Heart right ventricle (tissue), 16 donors: ENCODE measurements at regions not wholly inside any gene's neighbourhood (a gene's known extent, or its start where the extent isn't known, plus 50 kb on each side); places are given as distances from the start of the nearest gene placed in this dataset.

Source experiments
- ATAC-seq, 8 donors: fragments of 200-7000 bp; cut with Tn5 transposase; one replicate each; pipeline ENCODE4 v1.9.1; 2020; ENCODE audit warnings: mild to moderate bottlenecking in 8 of 8, moderate library complexity in 8 of 8, moderate number of reproducible peaks in 1 of 8
- DNase-seq, 2 donors: peaks; one replicate each; pipeline ENCODE4 v3.0.0-alpha.2; 2020
- H3K27ac ChIP-seq, 10 donors: fragments of 200-600 bp; sonication (generic) in 2 of 10; one replicate each; pipeline versions ENCODE4 v1.5.0 to v1.8.0; 2020 to 2022; ENCODE audit warnings: mild to moderate bottlenecking in 3 of 10
- H3K27me3 ChIP-seq, 7 donors: fragments of 200-600 bp; one replicate each; pipeline ENCODE4 v1.8.0; 2021 to 2022; ENCODE audit warnings: mild to moderate bottlenecking in 2 of 7
- H3K36me3 ChIP-seq, 9 donors: fragments of 200-600 bp; sonication (generic) in 1 of 9; one replicate each; pipeline versions ENCODE4 v1.5.0 to v1.8.0; 2020 to 2022; ENCODE audit warnings: mild to moderate bottlenecking in 2 of 9
- H3K4me1 ChIP-seq, 9 donors: fragments of 200-600 bp; sonication (generic) in 1 of 9; one replicate each; pipeline versions ENCODE4 v1.5.0 to v1.8.0; 2020 to 2022; ENCODE audit warnings: mild to moderate bottlenecking in 4 of 9
- H3K4me3 ChIP-seq, 10 donors: fragments of 200-600 bp; sonication (generic) in 2 of 10; one replicate each; pipeline versions ENCODE4 v1.5.0 to v1.8.0; 2020 to 2022; ENCODE audit warnings: mild to moderate bottlenecking in 7 of 10, moderate library complexity in 2 of 10
- H3K9me3 ChIP-seq, 11 donors: fragments of 200-600 bp in 10 of 11; sonication (generic) in 2 of 11; one replicate each; pipeline versions ENCODE4 v1.5.0 to v1.8.0; 2013 to 2022; ENCODE audit warnings: mild to moderate bottlenecking in 2 of 11, control low read depth in 1 of 11, moderate library complexity in 1 of 11
- WGBS, 2 donors: extraction: QIAGEN DNeasy Blood & Tissue Kit; methylation state at CpG; one replicate each; pipeline ENCODE4 v1.1.7; 2013; ENCODE audit warnings: inconsistent platforms in 1 of 2; 5-methylcytosine and 5-hydroxymethylcytosine counted together
- intact Hi-C, 10 donors: fragments of 100-400 bp; cut with DNase I; formaldehyde crosslinking; loops; one replicate each; pipeline versions ENCODE4 v1.11.1 to v1.14.2; 2022
- TF ChIP-seq, protein P1 (sequence below), 9 donors: fragments of 200-600 bp; sonication (generic) in 2 of 9; IDR thresholded peaks; one replicate each; pipeline versions ENCODE4 v1.5.0 to v1.8.0; 2021 to 2022; ENCODE audit warnings: antibody characterized with exemption in 9 of 9, mild to moderate bottlenecking in 5 of 9, moderate library complexity in 1 of 9
- donor health status: Arrhythmogenic right ventricular cardiomyopathy.
- donor health status: ischemic (EF 13 %, LVEDD 7.1; RV severe dilation, severe dysfunction).
- donor health status: healthy with polysubstance abuse.
- donor health status: DM: no; HTN: yes; CAD: no.
- donor health status: DM: no; HTN: no; CAD: no.
- donor health status: ischemic (EF 25% LVEDD 6.9; RV normal size, moderate dysfunction).
- donor health status: ischemic (EF 25% LVEDD 5.7; RV mildly dilated, moderate dysfunction).
- donor health status: healthy.
- donor health status: DM: yes; HTN: yes; CAD: no.
- donor health status: Ischemic cardiomyopathy.
- donor health status: ischemic (EF 35%, LVEDD 5.7; RV mildly dilated, moderate dysfunction).
- donor health status: nonischemic (EF 11% LVEDD 7.7; RV severe dilation, severe dysfunction).
- donor health status: DM: yes; HTN: yes; CAD: no.
- donor health status: PGD.
- donor health status: ischemic (EF 29% LVEDD 5.4; RV normal size, mild dysfunction).
- donor health status: nonischemic (EF 23%, LVEDD 6.1; RV moderate dilation, normal function).

DNA sequence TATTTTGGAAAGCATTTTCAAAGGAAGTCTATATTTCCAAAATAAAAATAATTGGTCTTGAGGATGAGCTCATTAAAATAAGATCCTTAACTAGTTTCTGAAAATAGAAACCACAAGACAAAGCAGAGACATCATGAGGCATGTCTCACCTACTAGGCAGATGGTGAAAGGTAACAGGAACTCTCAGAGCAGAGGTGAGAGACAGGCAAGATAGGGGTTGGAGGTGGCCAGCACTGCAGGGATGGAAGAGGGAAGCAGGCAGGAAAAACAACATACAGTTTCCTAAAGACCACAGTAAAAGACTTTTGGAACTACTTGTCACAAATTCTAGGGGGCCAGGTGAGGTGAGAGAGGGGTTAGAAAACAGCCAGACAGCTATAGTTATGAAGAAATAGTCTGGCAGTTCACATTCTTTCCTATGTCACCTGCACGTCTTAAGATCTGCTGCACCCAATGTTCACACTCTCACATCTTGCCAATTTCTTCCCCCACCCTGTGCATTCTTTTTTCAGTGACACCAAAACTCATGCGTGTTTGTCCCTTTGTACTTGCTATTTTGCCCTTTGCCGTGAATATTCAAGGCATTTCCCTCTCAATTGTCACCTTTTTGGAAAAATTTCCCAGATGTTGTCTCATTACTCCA is 341.7 kb upstream of the KITLG start:
- H3K27ac ChIP-seq = no peak overlapping the region
- H3K27me3 ChIP-seq = no peaks in the 10 kb centered on the region
- no peak overlapping the region for H3K4me3 ChIP-seq
- H3K9me3 ChIP-seq = peaks cover 0 to 7% (median 0%) of the 10 kb centered on the region in 11 donors
- ATAC-seq = no peak
- H3K4me1 ChIP-seq = peaks cover 0 to 11% (median 0%) of the 10 kb centered on the region in 9 donors
- no peaks in the 10 kb centered on the region for H3K36me3 ChIP-seq
- no peak for DNase-seq
- TF ChIP-seq, protein P1, sequence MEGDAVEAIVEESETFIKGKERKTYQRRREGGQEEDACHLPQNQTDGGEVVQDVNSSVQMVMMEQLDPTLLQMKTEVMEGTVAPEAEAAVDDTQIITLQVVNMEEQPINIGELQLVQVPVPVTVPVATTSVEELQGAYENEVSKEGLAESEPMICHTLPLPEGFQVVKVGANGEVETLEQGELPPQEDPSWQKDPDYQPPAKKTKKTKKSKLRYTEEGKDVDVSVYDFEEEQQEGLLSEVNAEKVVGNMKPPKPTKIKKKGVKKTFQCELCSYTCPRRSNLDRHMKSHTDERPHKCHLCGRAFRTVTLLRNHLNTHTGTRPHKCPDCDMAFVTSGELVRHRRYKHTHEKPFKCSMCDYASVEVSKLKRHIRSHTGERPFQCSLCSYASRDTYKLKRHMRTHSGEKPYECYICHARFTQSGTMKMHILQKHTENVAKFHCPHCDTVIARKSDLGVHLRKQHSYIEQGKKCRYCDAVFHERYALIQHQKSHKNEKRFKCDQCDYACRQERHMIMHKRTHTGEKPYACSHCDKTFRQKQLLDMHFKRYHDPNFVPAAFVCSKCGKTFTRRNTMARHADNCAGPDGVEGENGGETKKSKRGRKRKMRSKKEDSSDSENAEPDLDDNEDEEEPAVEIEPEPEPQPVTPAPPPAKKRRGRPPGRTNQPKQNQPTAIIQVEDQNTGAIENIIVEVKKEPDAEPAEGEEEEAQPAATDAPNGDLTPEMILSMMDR (IDR thresholded peaks at IDR 0.05) = no peak
- WGBS, 2 donors = 52 to 54% methylated on average over 3 of the region's 3 CpGs
- intact Hi-C loops = no loop called here

DNA sequence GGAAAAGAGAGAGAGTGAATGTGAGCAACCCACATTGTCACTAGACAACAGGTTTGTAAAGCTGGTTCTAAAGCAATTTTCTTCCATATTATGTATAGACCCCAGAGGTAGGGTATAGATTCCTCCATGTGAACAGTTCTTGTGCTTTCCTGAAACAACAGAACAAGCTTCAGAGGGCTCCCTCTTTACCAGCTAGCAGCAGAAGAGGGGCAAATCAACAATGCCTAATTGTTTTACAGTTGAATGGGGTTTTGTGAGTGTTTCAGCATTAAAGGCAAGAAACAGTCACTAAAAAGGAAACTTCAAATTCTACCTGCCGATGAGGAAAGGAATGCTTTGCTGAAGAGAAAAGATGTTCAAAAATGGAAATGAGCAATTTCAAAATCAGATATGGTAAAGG is 341.2 kb upstream of the KITLG start:
- no peak for ATAC-seq
- intact Hi-C loops = no loop called here
- peaks cover 0 to 11% (median 0%) of the 10 kb centered on the region in 9 donors for H3K4me1 ChIP-seq
- TF ChIP-seq, protein P1 (IDR thresholded peaks at IDR 0.05) = no peak
- H3K9me3 ChIP-seq = peaks cover 0 to 7% (median 0%) of the 10 kb centered on the region in 11 donors
- no peak overlapping the region for H3K4me3 ChIP-seq
- no peak for DNase-seq
- H3K36me3 ChIP-seq = no peaks in the 10 kb centered on the region
- 59 to 60% methylated on average over 1 of the region's 1 CpG for WGBS, 2 donors
- H3K27me3 ChIP-seq = no peaks in the 10 kb centered on the region
- no peak overlapping the region for H3K27ac ChIP-seq

DNA sequence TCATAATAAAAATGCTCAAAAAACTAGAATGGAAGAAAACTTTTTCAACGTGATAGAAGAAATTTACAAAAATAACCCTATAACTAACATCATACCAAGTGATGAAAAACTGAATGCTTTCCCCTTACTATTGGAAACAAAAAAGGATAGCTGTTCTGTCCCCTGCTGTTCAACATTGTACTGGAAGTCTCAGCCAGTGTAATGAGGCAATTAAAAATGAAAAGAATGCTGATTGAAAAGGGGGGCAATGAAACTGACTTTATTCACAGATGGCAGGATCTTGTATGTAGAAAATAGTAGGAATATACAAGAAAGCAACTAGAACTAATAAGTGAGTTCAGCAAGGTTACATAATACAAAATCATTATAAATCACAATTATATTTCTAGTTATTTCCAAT is 337.9 kb upstream of the KITLG start:
- H3K9me3 ChIP-seq = peaks cover 0 to 26% (median 10%) of the 10 kb centered on the region in 11 donors
- no peak for ATAC-seq
- WGBS, 2 donors = 58 to 66% methylated on average over 1 of the region's 1 CpG
- no peak overlapping the region for H3K4me3 ChIP-seq
- no peaks in the 10 kb centered on the region for H3K36me3 ChIP-seq
- DNase-seq = no peak
- H3K27me3 ChIP-seq = no peaks in the 10 kb centered on the region
- H3K27ac ChIP-seq = no peak overlapping the region
- TF ChIP-seq, protein P1 (IDR thresholded peaks at IDR 0.05) = no peak
- intact Hi-C loops = no loop called here
- peaks cover 0 to 11% (median 0%) of the 10 kb centered on the region in 9 donors for H3K4me1 ChIP-seq

DNA sequence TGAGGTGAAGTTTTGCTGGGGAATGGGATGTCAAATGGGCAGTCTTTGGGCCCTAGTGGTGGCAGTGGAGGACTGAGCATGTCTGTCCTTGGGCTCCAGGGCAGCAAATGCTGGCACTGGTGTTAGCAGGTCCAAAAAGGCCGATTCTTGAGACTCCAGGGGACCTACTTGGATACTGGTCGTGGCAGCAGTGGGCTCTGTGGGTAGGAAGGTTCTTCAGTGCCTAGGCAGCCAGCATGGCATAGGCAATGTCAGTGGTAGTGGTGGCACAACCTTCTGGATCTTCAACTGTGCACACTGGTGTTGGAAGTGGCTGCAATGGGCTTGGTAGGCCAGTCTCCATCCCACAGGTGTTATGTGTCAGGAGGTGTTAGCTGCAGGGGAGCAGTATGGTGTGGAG is 334.7 kb upstream of the KITLG start:
- DNase-seq (no peak), ATAC-seq (no peak)
- H3K27ac ChIP-seq = no peak overlapping the region
- H3K36me3 ChIP-seq = no peaks in the 10 kb centered on the region
- H3K9me3 ChIP-seq = peaks cover 0 to 48% (median 15%) of the 10 kb centered on the region in 11 donors
- peaks cover 0 to 6% (median 0%) of the 10 kb centered on the region in 9 donors for H3K4me1 ChIP-seq
- H3K4me3 ChIP-seq = no peak overlapping the region
- H3K27me3 ChIP-seq = no peaks in the 10 kb centered on the region
- intact Hi-C loops = no loop called here
- WGBS, 2 donors = 62 to 67% methylated on average over 2 of the region's 2 CpGs
- TF ChIP-seq, protein P1 (IDR thresholded peaks at IDR 0.05) = no peak
